SK-N-SH (cell line): ENCODE measurements at regions not wholly inside any gene's neighbourhood (a gene's known extent, or its start where the extent isn't known, plus 50 kb on each side); places are given as distances from the start of the nearest gene placed in this dataset.

Experiments
- CHD2 ChIP-seq: fragments of 150-350 bp; IDR thresholded peaks from 2 replicates; pipeline ENCODE4 v1.6.1; 2018; ENCODE audit warnings: low read length; ENCODE audit not compliant: partially characterized antibody
- ELF1 ChIP-seq: IDR thresholded peaks from 2 replicates; pipeline ENCODE4 v1.4.0; 2012
- FOSL2 ChIP-seq: IDR thresholded peaks from 2 replicates; pipeline ENCODE4 v1.4.0; 2012; ENCODE audit warnings: low read depth, mild to moderate bottlenecking, moderate library complexity, borderline replicate concordance
- FOXJ3 ChIP-seq: sonication (generic); formaldehyde crosslinking; IDR thresholded peaks from 2 replicates; pipeline ENCODE4 v1.5.1; 2020; ENCODE audit warnings: mild to moderate bottlenecking, missing genetic modification reagents
- GATA2 ChIP-seq: sonication (generic); formaldehyde crosslinking; IDR thresholded peaks from 2 replicates; pipeline ENCODE4 v1.5.0; 2020; ENCODE audit warnings: mild to moderate bottlenecking, missing genetic modification reagents
- JUND ChIP-seq: IDR thresholded peaks from 2 replicates; pipeline ENCODE4 v1.4.0; 2012
- MEF2A ChIP-seq: IDR thresholded peaks from 2 replicates; pipeline ENCODE4 v1.4.0; 2012; ENCODE audit warnings: low read depth, borderline replicate concordance
- NFIC ChIP-seq: IDR thresholded peaks from 2 replicates; pipeline ENCODE4 v1.4.0; 2012; ENCODE audit warnings: borderline replicate concordance
- RXRA ChIP-seq: IDR thresholded peaks from 2 replicates; pipeline ENCODE4 v1.4.0; 2012; ENCODE audit warnings: low read depth, mild to moderate bottlenecking, borderline replicate concordance
- YY1 ChIP-seq: IDR thresholded peaks from 2 replicates; pipeline ENCODE4 v1.4.0; 2012; ENCODE audit warnings: low read depth, mild to moderate bottlenecking
- TF ChIP-seq, protein P1 (sequence below): IDR thresholded peaks from 2 replicates; pipeline ENCODE4 v1.6.1; 2012; ENCODE audit warnings: mild to moderate bottlenecking, low read depth, low read length, moderate library complexity
- TF ChIP-seq, protein P2 (sequence below): fragments of 150-350 bp; IDR thresholded peaks from 2 replicates; pipeline ENCODE4 v1.6.1; 2016; ENCODE audit warnings: mild to moderate bottlenecking, low read depth, low read length
- TF ChIP-seq, protein P3 (sequence below): IDR thresholded peaks from 2 replicates; pipeline ENCODE4 v1.4.0; 2012; ENCODE audit warnings: low read depth, borderline replicate concordance
- TF ChIP-seq, protein P4 (sequence below): fragments of 150-350 bp; IDR thresholded peaks from 2 replicates; pipeline ENCODE4 v1.6.1; 2017; ENCODE audit warnings: antibody characterized with exemption, low read length, low read depth, borderline replicate concordance

DNA sequence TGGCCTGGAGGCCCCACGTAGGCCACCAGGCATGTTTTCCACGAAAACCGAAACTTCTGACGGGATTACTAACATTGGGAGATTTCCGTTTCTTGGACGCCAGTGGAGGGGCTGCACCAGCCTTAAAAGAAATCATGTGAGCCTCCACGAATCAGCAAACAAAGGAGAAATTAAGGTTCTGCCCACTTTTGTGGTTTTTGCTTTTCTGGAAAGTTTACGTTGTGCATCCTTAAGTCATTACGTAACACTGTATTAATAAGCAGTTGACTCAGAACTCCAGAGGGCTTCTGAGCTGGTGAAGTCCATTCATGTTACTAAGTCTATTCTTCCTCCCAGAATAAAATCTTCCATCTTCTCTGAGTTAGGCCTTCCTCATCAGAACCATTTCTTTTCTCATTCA, 168.5 kb downstream of the PSMG1 start (continued):
- TF ChIP-seq GATA2 (CRISPR knock-in tag) (no peak), CHD2 (no peak), MEF2A (peak; percentile 96), FOSL2 (peak; percentile 71), JUND (peak; percentile 74), NFIC (no peak; the same call in 1 of the 2 replicates), RXRA (peak; percentile 40; the same call in 1 of the 2 replicates), ELF1 (no peak), FOXJ3 (CRISPR knock-in tag) (no peak), YY1 (no peak)
- TF ChIP-seq, protein P1, sequence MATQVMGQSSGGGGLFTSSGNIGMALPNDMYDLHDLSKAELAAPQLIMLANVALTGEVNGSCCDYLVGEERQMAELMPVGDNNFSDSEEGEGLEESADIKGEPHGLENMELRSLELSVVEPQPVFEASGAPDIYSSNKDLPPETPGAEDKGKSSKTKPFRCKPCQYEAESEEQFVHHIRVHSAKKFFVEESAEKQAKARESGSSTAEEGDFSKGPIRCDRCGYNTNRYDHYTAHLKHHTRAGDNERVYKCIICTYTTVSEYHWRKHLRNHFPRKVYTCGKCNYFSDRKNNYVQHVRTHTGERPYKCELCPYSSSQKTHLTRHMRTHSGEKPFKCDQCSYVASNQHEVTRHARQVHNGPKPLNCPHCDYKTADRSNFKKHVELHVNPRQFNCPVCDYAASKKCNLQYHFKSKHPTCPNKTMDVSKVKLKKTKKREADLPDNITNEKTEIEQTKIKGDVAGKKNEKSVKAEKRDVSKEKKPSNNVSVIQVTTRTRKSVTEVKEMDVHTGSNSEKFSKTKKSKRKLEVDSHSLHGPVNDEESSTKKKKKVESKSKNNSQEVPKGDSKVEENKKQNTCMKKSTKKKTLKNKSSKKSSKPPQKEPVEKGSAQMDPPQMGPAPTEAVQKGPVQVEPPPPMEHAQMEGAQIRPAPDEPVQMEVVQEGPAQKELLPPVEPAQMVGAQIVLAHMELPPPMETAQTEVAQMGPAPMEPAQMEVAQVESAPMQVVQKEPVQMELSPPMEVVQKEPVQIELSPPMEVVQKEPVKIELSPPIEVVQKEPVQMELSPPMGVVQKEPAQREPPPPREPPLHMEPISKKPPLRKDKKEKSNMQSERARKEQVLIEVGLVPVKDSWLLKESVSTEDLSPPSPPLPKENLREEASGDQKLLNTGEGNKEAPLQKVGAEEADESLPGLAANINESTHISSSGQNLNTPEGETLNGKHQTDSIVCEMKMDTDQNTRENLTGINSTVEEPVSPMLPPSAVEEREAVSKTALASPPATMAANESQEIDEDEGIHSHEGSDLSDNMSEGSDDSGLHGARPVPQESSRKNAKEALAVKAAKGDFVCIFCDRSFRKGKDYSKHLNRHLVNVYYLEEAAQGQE: no peak
- TF ChIP-seq, protein P2, sequence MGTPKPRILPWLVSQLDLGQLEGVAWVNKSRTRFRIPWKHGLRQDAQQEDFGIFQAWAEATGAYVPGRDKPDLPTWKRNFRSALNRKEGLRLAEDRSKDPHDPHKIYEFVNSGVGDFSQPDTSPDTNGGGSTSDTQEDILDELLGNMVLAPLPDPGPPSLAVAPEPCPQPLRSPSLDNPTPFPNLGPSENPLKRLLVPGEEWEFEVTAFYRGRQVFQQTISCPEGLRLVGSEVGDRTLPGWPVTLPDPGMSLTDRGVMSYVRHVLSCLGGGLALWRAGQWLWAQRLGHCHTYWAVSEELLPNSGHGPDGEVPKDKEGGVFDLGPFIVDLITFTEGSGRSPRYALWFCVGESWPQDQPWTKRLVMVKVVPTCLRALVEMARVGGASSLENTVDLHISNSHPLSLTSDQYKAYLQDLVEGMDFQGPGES: no peak
- TF ChIP-seq, protein P3, sequence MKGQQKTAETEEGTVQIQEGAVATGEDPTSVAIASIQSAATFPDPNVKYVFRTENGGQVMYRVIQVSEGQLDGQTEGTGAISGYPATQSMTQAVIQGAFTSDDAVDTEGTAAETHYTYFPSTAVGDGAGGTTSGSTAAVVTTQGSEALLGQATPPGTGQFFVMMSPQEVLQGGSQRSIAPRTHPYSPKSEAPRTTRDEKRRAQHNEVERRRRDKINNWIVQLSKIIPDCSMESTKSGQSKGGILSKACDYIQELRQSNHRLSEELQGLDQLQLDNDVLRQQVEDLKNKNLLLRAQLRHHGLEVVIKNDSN: 0 out of 2 replicates have a peak, but pooled peaks have one; percentile 18
- TF ChIP-seq, protein P4, sequence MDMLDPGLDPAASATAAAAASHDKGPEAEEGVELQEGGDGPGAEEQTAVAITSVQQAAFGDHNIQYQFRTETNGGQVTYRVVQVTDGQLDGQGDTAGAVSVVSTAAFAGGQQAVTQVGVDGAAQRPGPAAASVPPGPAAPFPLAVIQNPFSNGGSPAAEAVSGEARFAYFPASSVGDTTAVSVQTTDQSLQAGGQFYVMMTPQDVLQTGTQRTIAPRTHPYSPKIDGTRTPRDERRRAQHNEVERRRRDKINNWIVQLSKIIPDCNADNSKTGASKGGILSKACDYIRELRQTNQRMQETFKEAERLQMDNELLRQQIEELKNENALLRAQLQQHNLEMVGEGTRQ: no peak
